ENCODE measurements at regions not wholly inside any gene's neighbourhood (a gene's known extent, or its start where the extent isn't known, plus 50 kb on each side); places are given as distances from the start of the nearest gene placed in this dataset.

- in situ Hi-C loops (cut with HindIII; ENCODE audit: low pct_ligation_motif_present, low sequenced_read_pairs), result no loop called here
- Histone ChIP-seq H3K27ac (no peak overlapping the region), H3K36me3 (replicated peaks) (peaks cover 70% of the 10 kb centered on the region), H3K27me3 (replicated peaks) (no peaks in the 10 kb centered on the region), H3K4me3 (ENCODE audit: low read depth, low read length) (no peak overlapping the region)
- DNase-seq, result no peak
- TF ChIP-seq CTCF (IDR thresholded peaks at IDR 0.05; ENCODE audit: low read depth, low read length, missing control alignments), result no peak
These were observed 123.4 kb downstream of the PTPRS start for GRCh38 chr19:5217171-5217570.

- no peak overlapping the region for H3K27ac ChIP-seq
- no peak for DNase-seq
- no peaks in the 10 kb centered on the region for H3K27me3 ChIP-seq (replicated peaks)
- in situ Hi-C loops (cut with HindIII; ENCODE audit: low pct_ligation_motif_present, low sequenced_read_pairs), result no loop called here
- TF ChIP-seq CTCF (IDR thresholded peaks at IDR 0.05; ENCODE audit: low read depth, low read length, missing control alignments), result no peak
- no peak overlapping the region for H3K4me3 ChIP-seq (ENCODE audit: low read depth, low read length)
- H3K36me3 ChIP-seq (replicated peaks), result peaks cover 73% of the 10 kb centered on the region
These were observed 124.3 kb downstream of the PTPRS start for GRCh38 chr19:5216141-5216847.

GRCh38 chr19:5215431-5215830 is 125.2 kb downstream of the PTPRS start:
- H3K27ac ChIP-seq, result no peak overlapping the region
- no peak for TF ChIP-seq CTCF (IDR thresholded peaks at IDR 0.05; ENCODE audit: low read depth, low read length, missing control alignments)
- H3K27me3 ChIP-seq (replicated peaks), result no peaks in the 10 kb centered on the region
- no peak overlapping the region for H3K4me3 ChIP-seq (ENCODE audit: low read depth, low read length)
- peaks cover 73% of the 10 kb centered on the region for H3K36me3 ChIP-seq (replicated peaks)
- in situ Hi-C loops (cut with HindIII; ENCODE audit: low pct_ligation_motif_present, low sequenced_read_pairs), result no loop called here
- no peak for DNase-seq

- no peak for TF ChIP-seq CTCF (IDR thresholded peaks at IDR 0.05; ENCODE audit: low read depth, low read length, missing control alignments)
- H3K27me3 ChIP-seq (replicated peaks), result no peaks in the 10 kb centered on the region
- no peak for DNase-seq
- H3K4me3 ChIP-seq (ENCODE audit: low read depth, low read length), result no peak overlapping the region
- in situ Hi-C loops (cut with HindIII; ENCODE audit: low pct_ligation_motif_present, low sequenced_read_pairs), result no loop called here
- no peak overlapping the region for H3K27ac ChIP-seq
- H3K36me3 ChIP-seq (replicated peaks), result peaks cover 73% of the 10 kb centered on the region
These were observed 125.7 kb downstream of the PTPRS start for GRCh38 chr19:5214902-5215301.

GRCh38 chr19:5214371-5214770 is 126.2 kb downstream of the PTPRS start:
- in situ Hi-C loops (cut with HindIII; ENCODE audit: low pct_ligation_motif_present, low sequenced_read_pairs), result no loop called here
- no peak overlapping the region for H3K27ac ChIP-seq
- H3K36me3 ChIP-seq (replicated peaks), result peaks cover 71% of the 10 kb centered on the region
- no peak overlapping the region for H3K4me3 ChIP-seq (ENCODE audit: low read depth, low read length)
- no peaks in the 10 kb centered on the region for H3K27me3 ChIP-seq (replicated peaks)
- TF ChIP-seq CTCF (IDR thresholded peaks at IDR 0.05; ENCODE audit: low read depth, low read length, missing control alignments), result no peak
- no peak for DNase-seq

GRCh38 chr19:5213667-5214066 is 126.9 kb downstream of the PTPRS start:
- Histone ChIP-seq H3K27me3 (replicated peaks) (no peaks in the 10 kb centered on the region), H3K4me3 (ENCODE audit: low read depth, low read length) (no peak overlapping the region), H3K27ac (no peak overlapping the region), H3K36me3 (replicated peaks) (peaks cover 67% of the 10 kb centered on the region)
- DNase-seq, result no peak
- in situ Hi-C loops (cut with HindIII; ENCODE audit: low pct_ligation_motif_present, low sequenced_read_pairs), result no loop called here
- TF ChIP-seq CTCF (IDR thresholded peaks at IDR 0.05; ENCODE audit: low read depth, low read length, missing control alignments), result no peak
